ENCODE measurements at regions not wholly inside any gene's neighbourhood (a gene's known extent, or its start where the extent isn't known, plus 50 kb on each side); places are given as distances from the start of the nearest gene placed in this dataset.

DNA sequence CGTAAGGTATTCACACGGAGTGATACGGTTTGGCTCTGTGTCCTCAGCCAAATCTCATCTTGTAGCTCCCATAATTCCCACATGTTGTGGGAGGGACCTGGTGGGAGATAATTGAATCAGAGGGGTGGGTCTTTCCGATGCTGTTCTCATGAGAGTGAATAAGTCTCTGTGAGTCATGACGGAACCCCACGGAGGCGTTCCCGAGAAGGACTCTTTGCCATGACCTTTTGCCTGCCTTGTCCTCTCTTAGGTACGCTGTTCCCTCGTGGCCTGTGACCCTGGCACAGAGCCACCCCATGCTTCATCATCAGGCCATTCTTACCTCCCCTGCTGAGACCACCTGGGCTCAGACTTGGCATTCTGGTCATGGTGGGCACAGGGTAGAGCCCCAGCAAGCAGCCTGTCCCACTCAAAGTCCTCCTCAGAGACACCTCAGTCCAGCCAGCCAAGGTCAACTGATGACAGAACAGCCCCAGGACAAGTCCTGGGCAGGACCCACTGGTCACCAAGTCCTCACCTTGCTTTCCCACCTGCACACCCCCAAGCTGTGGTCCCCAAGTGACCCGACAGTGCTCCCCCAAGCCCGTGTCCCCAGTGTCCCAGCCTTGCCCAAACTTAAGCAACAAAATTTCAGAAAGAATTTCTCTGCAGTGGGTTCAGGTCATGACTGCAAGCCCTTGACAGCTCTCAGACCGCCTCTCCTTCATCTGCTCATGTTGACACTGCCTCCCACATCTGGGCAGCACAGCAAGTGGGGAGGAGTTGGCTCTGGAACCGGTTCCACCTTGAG lies 158.4 kb downstream of the ACTL8 start:
- DNase-seq (ENCODE audit: low read depth), result no peak
- TF ChIP-seq, protein P1, sequence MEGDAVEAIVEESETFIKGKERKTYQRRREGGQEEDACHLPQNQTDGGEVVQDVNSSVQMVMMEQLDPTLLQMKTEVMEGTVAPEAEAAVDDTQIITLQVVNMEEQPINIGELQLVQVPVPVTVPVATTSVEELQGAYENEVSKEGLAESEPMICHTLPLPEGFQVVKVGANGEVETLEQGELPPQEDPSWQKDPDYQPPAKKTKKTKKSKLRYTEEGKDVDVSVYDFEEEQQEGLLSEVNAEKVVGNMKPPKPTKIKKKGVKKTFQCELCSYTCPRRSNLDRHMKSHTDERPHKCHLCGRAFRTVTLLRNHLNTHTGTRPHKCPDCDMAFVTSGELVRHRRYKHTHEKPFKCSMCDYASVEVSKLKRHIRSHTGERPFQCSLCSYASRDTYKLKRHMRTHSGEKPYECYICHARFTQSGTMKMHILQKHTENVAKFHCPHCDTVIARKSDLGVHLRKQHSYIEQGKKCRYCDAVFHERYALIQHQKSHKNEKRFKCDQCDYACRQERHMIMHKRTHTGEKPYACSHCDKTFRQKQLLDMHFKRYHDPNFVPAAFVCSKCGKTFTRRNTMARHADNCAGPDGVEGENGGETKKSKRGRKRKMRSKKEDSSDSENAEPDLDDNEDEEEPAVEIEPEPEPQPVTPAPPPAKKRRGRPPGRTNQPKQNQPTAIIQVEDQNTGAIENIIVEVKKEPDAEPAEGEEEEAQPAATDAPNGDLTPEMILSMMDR (conservative IDR thresholded peaks at IDR 0.05; ENCODE audit: low read length), result no peak
- H3K4me3 ChIP-seq (ENCODE audit: low read length), result no peak overlapping the region

DNA sequence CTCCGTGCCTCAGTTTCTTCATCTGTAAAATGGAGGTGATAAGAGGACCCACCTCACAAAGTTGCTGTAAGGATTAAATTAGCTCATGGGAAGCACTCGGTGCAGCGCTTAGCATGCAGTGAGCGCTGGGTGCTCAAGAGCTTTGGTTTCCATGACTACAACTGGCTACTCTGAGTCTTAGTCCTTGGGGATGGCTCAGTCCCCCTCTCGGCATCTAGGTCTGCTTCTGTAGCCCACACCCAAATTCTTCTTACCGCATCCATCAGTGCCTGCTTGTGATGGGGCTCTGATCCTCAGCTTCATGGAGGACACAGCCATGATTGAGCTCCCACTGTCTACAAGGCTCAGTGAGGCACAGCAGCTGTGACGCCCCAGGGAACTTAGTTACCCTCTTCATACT lies 159.0 kb downstream of the ACTL8 start:
- no peak overlapping the region for H3K4me3 ChIP-seq (ENCODE audit: low read length)
- TF ChIP-seq, protein P1 (conservative IDR thresholded peaks at IDR 0.05; ENCODE audit: low read length), result no peak
- no peak for DNase-seq (ENCODE audit: low read depth)

DNA sequence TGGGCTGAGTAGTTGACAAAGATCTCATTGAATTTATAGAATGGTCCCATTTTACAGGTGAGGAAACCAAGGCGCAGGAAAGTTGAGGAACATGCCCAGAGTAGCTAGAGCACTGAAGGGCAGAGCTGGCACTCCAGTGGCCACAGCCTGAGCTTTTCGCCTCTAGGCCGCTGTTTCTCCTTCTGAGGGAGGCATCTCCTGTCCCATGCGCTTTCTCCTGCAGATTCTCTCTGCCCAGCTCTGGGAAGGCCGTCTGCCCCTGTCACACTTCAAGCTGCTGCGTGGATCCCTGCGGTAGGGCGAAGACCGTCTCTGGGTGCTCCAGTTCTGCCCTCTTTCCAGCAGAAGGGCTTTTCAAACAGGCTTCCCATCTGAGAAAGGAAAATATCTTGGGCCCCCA lies 159.9 kb downstream of the ACTL8 start:
- no peak for DNase-seq (ENCODE audit: low read depth)
- no peak overlapping the region for H3K4me3 ChIP-seq (ENCODE audit: low read length)
- TF ChIP-seq, protein P1 (conservative IDR thresholded peaks at IDR 0.05; ENCODE audit: low read length), result no peak

DNA sequence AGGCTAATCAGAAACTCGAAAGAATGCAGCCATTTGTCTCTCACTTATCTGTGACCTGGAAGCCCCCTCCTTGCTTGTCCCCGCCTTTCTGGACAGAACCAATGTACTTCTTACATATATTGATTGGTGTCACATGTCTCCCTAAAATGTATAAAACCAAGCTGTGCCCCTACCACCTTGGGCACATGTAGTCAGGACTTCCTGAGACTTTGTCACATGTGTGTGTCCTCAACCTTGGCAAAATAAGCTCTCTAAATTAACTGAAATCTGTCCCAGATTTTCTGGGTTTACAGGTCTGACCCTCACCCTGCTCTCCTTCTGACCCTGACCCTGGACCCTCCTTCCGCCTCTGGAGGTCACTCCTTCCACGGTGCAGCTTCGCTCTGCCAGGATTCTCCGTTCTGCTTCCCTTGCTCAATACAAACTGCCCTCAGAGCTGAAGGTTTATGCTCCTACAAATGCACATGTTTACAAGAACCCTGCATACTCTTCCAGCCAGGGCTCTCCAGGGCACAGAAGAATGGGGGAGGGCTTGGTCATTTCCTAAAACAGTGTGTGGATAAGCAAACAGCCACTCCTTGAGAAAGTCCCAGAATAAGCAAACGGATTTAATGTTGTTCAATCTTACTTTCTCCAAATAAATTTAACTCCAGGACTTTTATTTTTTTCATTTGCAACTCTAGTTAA lies 160.5 kb downstream of the ACTL8 start:
- TF ChIP-seq, protein P1 (conservative IDR thresholded peaks at IDR 0.05; ENCODE audit: low read length), result no peak
- no peak overlapping the region for H3K4me3 ChIP-seq (ENCODE audit: low read length)
- DNase-seq (ENCODE audit: low read depth), result no peak

DNA sequence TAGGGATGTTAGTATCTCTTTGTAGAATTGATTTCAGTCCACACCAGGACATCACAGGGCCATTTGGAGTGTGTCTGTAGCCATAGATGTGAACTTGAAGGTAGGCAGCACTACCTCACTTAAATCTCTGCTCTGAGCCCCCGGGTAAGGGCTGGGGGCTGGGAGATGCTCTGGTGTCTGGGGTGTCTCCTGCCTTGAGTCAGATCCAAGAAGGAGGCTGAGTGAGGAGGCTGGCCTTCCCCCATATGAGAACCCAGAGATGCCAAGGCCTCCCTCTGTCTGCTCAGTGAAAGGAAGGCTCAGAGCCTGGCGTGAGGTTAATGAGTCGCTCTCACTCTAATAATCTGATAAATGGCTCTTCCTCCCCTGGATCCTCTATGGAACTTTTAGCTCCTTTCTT lies 161.6 kb downstream of the ACTL8 start:
- no peak overlapping the region for H3K4me3 ChIP-seq (ENCODE audit: low read length)
- TF ChIP-seq, protein P1 (conservative IDR thresholded peaks at IDR 0.05; ENCODE audit: low read length), result no peak
- no peak for DNase-seq (ENCODE audit: low read depth)

DNA sequence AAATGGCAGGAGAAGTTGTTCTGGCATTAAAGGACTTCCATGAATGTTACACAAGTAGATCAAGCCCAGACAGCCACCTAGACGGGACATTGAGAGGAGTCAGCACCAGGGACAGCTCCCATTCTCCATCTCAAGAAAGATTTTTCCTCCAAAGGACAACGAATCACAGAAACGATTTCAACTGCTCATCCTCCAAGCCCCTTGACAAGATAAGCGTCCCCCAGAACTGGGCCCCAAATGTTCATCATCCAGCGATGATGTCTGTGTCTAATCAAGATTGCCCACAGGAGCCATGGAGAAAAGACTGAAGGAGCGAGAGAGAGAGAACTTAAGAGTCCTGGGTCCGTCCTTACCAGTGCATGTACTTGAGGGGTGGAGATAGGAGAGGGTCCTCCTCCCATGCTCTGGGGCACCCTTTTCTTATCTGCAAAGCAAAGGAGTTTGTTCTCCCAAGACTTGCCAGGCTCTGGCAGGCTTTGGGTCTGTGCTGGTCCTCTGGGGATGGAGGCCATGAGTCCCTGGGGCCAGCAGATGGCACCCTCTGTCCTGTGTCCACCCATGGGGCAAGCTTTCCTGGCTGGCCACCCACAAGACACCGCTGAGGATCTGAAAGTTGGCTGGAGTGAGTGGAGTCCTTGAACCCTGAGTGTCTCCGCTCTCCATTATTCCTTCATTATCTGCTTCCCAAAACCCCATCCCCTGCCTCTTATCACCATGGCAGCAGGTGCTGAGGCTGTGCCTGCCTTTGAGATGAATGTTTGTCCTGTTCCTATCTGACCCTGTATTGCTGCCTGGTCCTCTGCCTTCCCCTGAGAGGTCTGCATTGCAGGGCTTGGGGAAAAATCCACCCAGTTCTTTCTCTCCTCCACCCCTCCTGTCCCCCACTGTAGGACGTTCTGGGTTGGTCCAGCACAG lies 164.6 kb downstream of the ACTL8 start:
- H3K4me3 ChIP-seq (ENCODE audit: low read length), result no peak overlapping the region
- peak; percentile 51 for DNase-seq (ENCODE audit: low read depth)
- TF ChIP-seq, protein P1 (conservative IDR thresholded peaks at IDR 0.05; ENCODE audit: low read length), result no peak
